ENCODE measurements at regions not wholly inside any gene's neighbourhood (a gene's known extent, or its start where the extent isn't known, plus 50 kb on each side); places are given as distances from the start of the nearest gene placed in this dataset.

DNA sequence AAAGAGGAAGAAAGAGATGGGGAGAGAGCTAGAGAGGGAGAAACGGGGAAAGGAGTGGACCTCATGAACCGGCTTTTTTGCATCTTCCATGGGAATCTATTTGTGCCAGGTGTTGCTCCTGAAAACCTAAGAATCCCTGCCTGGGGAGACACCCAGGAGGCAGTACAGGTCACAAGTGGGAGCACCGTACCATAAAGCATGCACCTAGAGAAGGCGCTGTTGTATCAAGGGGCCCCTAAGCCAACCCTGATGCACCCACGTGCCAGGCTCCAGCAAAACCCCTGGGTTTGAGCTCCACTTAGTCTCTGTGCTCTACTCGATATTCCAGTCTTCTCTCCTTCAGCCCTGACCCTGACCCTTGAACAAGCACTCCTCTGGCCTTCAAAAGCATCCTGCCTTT is 233.6 kb downstream of the RRAGC start:
- TF ChIP-seq PPARA (CRISPR knock-in tag; IDR thresholded peaks at IDR 0.05; ENCODE audit: borderline replicate concordance) (no peak), BACH2 (CRISPR knock-in tag; IDR thresholded peaks at IDR 0.05; ENCODE audit: borderline replicate concordance) (no peak), ESRRG (CRISPR knock-in tag; IDR thresholded peaks at IDR 0.05) (no peak), PATZ1 (CRISPR knock-in tag; IDR thresholded peaks at IDR 0.05; ENCODE audit: borderline replicate concordance) (no peak), OSR1 (CRISPR knock-in tag; IDR thresholded peaks at IDR 0.05) (no peak), POU6F1 (CRISPR knock-in tag; IDR thresholded peaks at IDR 0.05; ENCODE audit: borderline replicate concordance, low read depth) (no peak), ZNF70 (CRISPR knock-in tag; IDR thresholded peaks at IDR 0.05) (no peak)

Data from SK-N-SH treated with all-trans-retinoic acid at 6 μM for 48 hours (cell line).